ENCODE measurements at regions not wholly inside any gene's neighbourhood (a gene's known extent, or its start where the extent isn't known, plus 50 kb on each side); places are given as distances from the start of the nearest gene placed in this dataset.

GRCh38 chr4:64503416-64503815 is 94.2 kb upstream of the TECRL start:
- Histone ChIP-seq H3K36me3 (replicated peaks) (no peaks in the 10 kb centered on the region), H3K27ac (no peak overlapping the region), H3K27me3 (replicated peaks) (no peaks in the 10 kb centered on the region), H3K4me3 (ENCODE audit: low read depth, low read length) (no peak overlapping the region)
- no peak for TF ChIP-seq CTCF (IDR thresholded peaks at IDR 0.05; ENCODE audit: low read depth, low read length, missing control alignments)
- in situ Hi-C loops (cut with HindIII; ENCODE audit: low pct_ligation_motif_present, low sequenced_read_pairs) = no loop called here
- no peak for DNase-seq

GRCh38 chr4:64497491-64497890 is 88.2 kb upstream of the TECRL start:
- Histone ChIP-seq H3K36me3 (replicated peaks) (no peaks in the 10 kb centered on the region), H3K27ac (no peak overlapping the region), H3K4me3 (ENCODE audit: low read depth, low read length) (no peak overlapping the region), H3K27me3 (replicated peaks) (no peaks in the 10 kb centered on the region)
- TF ChIP-seq CTCF (IDR thresholded peaks at IDR 0.05; ENCODE audit: low read depth, low read length, missing control alignments) = no peak
- DNase-seq = no peak
- in situ Hi-C loops (cut with HindIII; ENCODE audit: low pct_ligation_motif_present, low sequenced_read_pairs) = no loop called here

GRCh38 chr4:64495946-64496345 is 86.7 kb upstream of the TECRL start:
- in situ Hi-C loops (cut with HindIII; ENCODE audit: low pct_ligation_motif_present, low sequenced_read_pairs) = no loop called here
- Histone ChIP-seq H3K4me3 (ENCODE audit: low read depth, low read length) (no peak overlapping the region), H3K27me3 (replicated peaks) (no peaks in the 10 kb centered on the region), H3K36me3 (replicated peaks) (no peaks in the 10 kb centered on the region), H3K27ac (no peak overlapping the region)
- no peak for TF ChIP-seq CTCF (IDR thresholded peaks at IDR 0.05; ENCODE audit: low read depth, low read length, missing control alignments)
- no peak for DNase-seq

GRCh38 chr4:64489628-64490027 is 80.4 kb upstream of the TECRL start:
- Histone ChIP-seq H3K36me3 (replicated peaks) (no peaks in the 10 kb centered on the region), H3K4me3 (ENCODE audit: low read depth, low read length) (no peak overlapping the region), H3K27ac (no peak overlapping the region), H3K27me3 (replicated peaks) (no peaks in the 10 kb centered on the region)
- TF ChIP-seq CTCF (IDR thresholded peaks at IDR 0.05; ENCODE audit: low read depth, low read length, missing control alignments) = no peak
- in situ Hi-C loops (cut with HindIII; ENCODE audit: low pct_ligation_motif_present, low sequenced_read_pairs) = no loop called here
- no peak for DNase-seq

- no peak overlapping the region for H3K4me3 ChIP-seq (ENCODE audit: low read depth, low read length)
- in situ Hi-C loops (cut with HindIII; ENCODE audit: low pct_ligation_motif_present, low sequenced_read_pairs) = no loop called here
- H3K27me3 ChIP-seq (replicated peaks) = no peaks in the 10 kb centered on the region
- DNase-seq = no peak
- no peak overlapping the region for H3K27ac ChIP-seq
- no peak for TF ChIP-seq CTCF (IDR thresholded peaks at IDR 0.05; ENCODE audit: low read depth, low read length, missing control alignments)
- no peaks in the 10 kb centered on the region for H3K36me3 ChIP-seq (replicated peaks)
These were observed 70.1 kb upstream of the TECRL start for GRCh38 chr4:64479338-64479737.

- in situ Hi-C loops (cut with HindIII; ENCODE audit: low pct_ligation_motif_present, low sequenced_read_pairs) = no loop called here
- Histone ChIP-seq H3K36me3 (replicated peaks) (no peaks in the 10 kb centered on the region), H3K27me3 (replicated peaks) (no peaks in the 10 kb centered on the region), H3K27ac (no peak overlapping the region), H3K4me3 (ENCODE audit: low read depth, low read length) (no peak overlapping the region)
- no peak for TF ChIP-seq CTCF (IDR thresholded peaks at IDR 0.05; ENCODE audit: low read depth, low read length, missing control alignments)
- no peak for DNase-seq
These were observed 67.9 kb upstream of the TECRL start for GRCh38 chr4:64477127-64477526.

All from brain microvascular endothelial cell (primary cell).